UCSD-AML1 (cell line): ENCODE measurements at regions not wholly inside any gene's neighbourhood (a gene's known extent, or its start where the extent isn't known, plus 50 kb on each side); places are given as distances from the start of the nearest gene placed in this dataset.
"Not testable (repeated sequence)": the region's sequence is repeated elsewhere in the genome, so short reads cannot be mapped to it uniquely, and the experiment has no call there.

ENCODE experiments used
- DNase-seq: peaks from one replicate; lab custom pipeline; 2025; ENCODE audit not compliant: unreplicated experiment; lab: John Stamatoyannopoulos, UW

DNA sequence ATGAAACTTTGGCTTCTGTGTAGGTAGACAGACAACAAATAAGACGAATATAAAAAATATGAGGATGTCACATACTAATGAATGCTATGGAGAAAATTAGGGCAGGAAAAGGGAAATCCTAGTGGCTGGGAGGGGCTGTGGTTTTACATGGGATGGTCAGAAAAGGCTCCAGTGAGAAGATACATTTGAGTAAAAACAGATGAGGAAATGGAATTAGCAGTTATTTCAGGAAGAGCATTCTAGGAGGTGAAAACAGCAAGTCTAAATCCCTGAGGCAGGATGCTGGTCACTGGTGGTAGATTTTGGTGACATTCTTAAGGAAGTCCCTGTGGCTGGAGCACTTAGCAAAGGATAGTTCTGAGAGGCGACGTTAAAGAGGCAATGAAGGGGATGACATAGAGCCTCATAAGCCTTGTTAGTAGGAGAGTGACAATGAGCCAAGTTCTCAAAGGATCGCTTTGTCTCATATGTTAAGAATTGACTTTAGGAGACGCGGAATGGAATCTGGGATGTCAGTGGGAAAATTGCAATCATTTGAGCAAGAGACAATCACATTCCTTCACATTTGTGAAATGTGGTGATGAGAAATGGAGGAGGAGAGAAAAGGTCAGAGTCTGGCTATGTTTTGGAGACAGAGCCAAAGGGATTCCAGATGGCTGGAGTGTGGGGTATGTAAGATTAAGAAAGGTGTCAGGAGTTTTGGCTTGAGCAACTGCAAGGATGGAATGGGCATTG, 384.7 kb upstream of the FZD8 start:
- DNase-seq, result no peak

DNA sequence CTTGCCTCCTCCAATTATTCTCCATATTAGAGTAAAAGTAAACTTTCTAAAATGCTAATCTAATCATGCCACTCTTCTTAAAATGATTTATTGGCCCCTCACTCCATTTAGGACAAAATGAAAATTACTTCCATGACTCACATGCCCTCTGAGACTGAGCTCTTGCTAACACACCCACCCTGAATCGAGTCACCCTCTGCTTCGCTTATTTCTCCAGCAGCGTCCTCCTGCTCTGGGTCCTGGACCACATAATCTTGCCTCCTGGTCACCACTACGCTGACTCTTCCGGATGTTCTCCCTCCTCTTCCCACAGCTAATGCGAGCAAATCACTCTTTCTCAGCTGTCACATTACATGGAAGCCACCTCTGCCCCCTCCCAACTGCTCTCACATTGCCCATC, 384.0 kb upstream of the FZD8 start:
- no peak for DNase-seq

GRCh38 chr10:36023939-36024338, 381.8 kb upstream of the FZD8 start:
- DNase-seq, result no peak

DNA sequence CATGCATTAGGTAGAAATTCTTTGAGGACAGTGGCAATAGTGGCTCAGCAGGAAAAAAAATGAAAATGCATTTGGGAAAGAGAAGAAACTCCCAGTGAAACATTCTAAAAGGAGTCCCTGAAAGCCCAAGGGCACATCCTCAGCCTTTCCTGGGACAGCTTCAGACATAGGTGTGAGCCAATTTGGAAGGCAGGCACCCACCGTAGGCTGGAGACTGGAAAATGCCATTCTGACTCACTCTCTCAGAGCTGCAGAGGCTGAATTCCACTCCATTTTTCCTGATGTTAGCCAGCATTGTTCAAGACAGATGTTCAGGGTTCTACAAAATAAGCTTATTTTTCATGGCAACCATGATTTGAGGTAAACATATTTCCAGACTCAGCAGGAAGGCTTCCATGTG, 379.0 kb upstream of the FZD8 start:
- DNase-seq, result no peak

GRCh38 chr10:36019749-36020148, 377.7 kb upstream of the FZD8 start:
- no peak for DNase-seq

- DNase-seq, result no peak
These were observed 376.9 kb upstream of the FZD8 start for GRCh38 chr10:36018996-36019395.

GRCh38 chr10:36017137-36017536, 375.0 kb upstream of the FZD8 start:
- DNase-seq, result no peak

DNA sequence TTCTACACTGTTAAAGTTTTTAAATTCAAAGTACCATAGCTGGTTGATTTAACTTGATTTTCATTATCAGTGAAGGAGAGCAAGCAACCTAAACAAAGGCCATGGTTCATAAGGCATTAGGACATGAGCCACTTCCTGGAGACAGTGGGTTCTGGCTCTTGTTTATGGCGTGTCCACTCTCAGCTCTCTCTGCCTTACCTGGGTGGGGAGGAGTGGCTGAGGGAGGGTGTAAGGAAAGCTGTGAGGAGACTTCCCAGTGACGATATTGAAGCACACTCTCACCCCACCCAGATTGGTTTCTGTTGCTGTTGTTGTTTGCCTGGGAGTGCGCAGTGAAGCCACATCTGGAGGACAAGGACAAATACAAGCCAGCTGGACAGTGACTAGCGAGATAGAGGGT, 365.3 kb upstream of the FZD8 start:
- no peak for DNase-seq

- no peak for DNase-seq
These were observed 361.6 kb upstream of the FZD8 start for GRCh38 chr10:36003688-36004087.

DNA sequence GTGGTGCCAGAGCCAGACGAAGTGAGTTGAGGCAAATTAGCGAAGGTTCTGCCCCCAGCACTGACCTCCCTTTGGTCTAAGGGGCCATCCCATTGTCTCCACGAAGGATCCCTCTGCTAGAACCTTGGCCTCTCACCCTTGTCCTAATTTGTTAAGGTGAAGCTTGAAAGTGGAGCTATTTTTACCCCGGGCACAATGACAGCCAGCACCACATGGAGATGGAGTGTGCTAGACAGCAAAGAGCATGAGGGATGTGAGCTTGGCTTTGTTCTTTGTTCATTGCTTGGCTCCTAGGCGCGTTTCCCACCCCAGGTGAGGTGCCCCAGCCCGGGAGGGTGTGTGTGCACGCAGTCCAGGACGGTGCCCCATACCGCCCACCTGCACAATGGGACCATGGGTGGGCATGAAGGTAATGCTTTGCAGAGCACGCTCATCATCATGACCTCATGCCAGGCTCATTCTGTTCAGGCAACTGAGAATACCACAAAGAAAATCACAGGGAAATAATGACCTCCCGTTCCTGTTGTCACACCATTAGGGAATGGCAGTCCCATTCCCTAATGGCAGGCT, 361.0 kb upstream of the FZD8 start:
- no peak for DNase-seq

GRCh38 chr10:36002445-36002844, 360.3 kb upstream of the FZD8 start:
- DNase-seq, result no peak

DNA sequence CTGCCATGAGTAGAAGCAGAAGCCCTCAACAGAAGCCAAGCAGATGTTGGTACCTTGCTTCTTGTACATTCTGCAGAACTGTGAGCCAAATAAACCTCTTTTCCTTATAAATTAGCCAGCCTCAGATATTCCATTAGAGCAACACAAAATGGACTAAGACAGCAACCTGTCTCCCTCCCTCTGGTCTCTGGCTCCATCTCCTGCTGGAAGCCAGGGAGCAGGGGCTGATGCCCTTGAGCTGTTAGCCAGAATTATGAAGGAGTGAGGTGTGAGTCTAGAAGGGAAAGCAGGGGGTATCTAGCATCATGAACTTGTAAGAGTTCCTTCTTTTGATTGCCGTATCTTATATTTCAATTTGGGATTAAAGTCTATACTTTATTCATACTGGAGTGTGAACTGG, 358.7 kb upstream of the FZD8 start:
- DNase-seq, result not testable (repeated sequence)

DNA sequence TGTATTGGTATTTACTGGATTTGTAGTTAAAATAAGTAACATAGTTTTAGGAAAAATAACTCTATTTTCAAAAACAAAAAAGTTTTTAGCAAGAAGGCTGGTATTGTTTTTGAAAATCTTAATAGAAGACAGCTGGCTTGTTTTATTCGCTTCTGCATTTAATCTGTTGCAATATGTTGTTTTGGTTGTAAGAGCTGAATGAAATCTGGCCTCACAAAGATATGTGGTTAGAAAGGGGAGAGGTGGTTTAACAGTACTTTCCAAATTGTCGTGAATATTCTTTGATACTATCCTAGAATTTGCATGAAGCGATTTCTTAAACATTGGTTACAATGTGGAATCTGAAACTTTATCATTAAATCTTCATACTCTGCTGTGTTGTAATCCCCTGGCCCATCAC, 355.9 kb upstream of the FZD8 start:
- DNase-seq, result no peak

DNA sequence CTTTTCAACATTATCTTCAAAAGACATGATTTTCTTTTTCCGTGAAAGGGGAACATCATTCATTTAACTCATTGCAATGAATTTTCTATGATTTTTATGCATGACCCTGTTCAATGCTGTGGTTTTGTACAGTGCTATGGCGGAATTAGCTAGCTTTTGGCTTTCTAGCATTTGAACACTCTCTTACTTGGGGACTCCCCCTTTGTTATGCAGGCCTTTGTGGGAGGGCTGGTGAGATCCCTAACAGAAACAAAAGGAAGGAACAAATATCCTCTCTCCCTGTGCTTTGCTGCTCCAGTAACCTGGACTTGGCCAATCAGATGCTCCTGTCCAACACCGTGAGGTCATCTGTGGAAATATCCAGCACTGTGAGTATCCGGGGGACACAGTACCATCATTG, 353.4 kb upstream of the FZD8 start:
- DNase-seq, result no peak

DNA sequence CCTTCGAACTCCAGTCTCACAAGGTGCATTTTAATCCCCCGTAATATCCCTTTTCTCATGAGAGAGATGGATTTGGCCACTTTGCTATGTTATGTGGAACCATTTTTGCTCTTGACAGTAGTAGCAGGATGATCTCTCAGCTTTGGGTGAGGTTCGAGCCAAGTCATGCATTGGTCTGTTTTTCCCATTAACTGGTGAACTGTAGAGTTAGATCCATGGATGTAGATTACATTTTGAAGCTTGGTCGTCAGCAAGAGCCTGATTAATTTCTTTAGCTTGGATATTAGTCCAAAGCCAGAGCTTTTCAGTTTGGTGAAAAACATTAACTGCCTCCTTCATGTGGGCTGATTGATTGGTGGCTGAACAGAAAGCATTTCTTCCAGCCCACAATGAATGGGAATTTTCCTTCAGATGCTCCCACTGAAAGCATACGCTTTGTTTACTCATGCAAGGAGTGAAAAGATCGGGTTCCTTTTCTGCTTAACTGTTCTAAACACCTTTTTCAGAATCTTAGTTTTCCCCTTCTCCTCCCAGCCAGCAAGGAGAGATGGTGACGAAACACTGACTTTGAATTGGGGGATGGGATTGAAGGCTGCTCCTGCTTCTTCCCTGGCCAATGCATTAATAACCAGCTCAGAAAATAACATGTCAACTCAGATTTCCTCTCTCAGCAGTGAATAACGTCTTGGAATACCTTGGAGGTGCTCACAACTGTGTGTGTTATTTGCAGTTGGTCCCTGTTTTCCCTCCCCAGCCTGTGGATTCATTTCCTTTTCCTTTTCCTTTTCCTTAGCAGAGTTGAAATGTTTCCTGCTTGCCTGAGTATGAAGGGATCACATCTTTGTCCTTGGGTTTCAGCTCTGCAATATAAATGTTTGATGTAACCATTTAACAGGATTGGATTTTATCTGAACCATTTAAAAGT, 351.8 kb upstream of the FZD8 start:
- no peak for DNase-seq

GRCh38 chr10:35992107-35992506, 350.0 kb upstream of the FZD8 start:
- no peak for DNase-seq

- no peak for DNase-seq
These were observed 344.8 kb upstream of the FZD8 start for GRCh38 chr10:35986756-35987502.

DNA sequence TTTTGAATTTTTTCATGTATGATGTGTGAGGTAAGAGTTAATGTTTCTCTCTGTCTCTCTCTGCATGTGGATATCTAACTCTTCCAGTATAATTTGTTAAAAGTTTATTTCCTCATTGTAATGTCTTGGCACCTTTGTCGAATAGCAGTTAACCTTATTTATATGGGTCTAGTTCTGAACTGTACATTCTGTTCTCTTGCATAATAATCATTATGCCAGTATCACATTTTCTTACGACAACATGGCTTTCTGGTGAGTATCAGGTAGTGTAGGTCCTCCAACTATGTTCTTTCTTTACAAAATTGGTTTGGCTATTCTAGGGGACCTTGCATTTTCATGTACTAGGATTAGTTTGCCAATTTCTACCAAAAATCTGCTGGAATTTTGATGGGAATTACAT, 337.0 kb upstream of the FZD8 start:
- no peak for DNase-seq

GRCh38 chr10:35973912-35974591, 332.0 kb upstream of the FZD8 start:
- DNase-seq, result not testable (repeated sequence)

DNA sequence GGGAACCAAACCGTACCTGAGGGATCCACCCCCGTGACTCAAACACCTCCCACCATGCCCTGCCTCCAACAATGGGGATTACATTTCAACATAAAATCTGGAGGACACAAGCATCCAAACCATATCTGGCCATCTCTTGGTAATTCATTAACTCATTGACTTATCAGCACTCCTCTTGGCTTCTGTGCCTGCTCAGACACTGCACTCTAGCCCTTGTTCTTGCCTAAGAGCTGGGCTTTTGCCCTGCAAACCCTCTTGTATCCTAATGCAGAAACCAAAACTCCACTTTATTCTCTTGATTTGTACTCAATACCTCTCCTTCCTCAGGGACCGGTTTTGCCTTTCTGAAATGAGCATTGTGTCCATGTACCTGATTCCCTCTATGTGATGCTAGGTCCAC, 330.2 kb upstream of the FZD8 start:
- no peak for DNase-seq

GRCh38 chr10:35971397-35971796, 329.3 kb upstream of the FZD8 start:
- DNase-seq, result no peak
